SJSA1 (cell line): ENCODE measurements at regions not wholly inside any gene's neighbourhood (a gene's known extent, or its start where the extent isn't known, plus 50 kb on each side); places are given as distances from the start of the nearest gene placed in this dataset.
"Not testable (repeated sequence)": the region's sequence is repeated elsewhere in the genome, so short reads cannot be mapped to it uniquely, and the experiment has no call there.

Source experiments
- DNase-seq, 2 experiments: peaks; one replicate each; pipeline ENCODE4 v3.0.0-alpha.2; 2015 to 2020; ENCODE audit warnings: low spot score in 2 of 2, low read depth in 1 of 2
- H3K27ac ChIP-seq: fragments of 250-450 bp; sonication (Bioruptor Pico); 2 replicates; pipeline ENCODE4 v1.5.1; 2020; ENCODE audit warnings: mild to moderate bottlenecking, moderate library complexity
- H3K27me3 ChIP-seq: fragments of 250-450 bp; sonication (Bioruptor Pico); replicated peaks from 2 replicates; pipeline ENCODE4 v1.5.1; 2020; ENCODE audit warnings: mild to moderate bottlenecking, moderate library complexity
- H3K36me3 ChIP-seq: fragments of 250-450 bp; sonication (Bioruptor Pico); 2 replicates; pipeline ENCODE4 v1.5.1; 2020; ENCODE audit warnings: mild to moderate bottlenecking
- H3K4me1 ChIP-seq: fragments of 250-450 bp; sonication (Bioruptor Pico); replicated peaks from 2 replicates; pipeline ENCODE4 v1.6.1; 2021; ENCODE audit warnings: mild to moderate bottlenecking
- H3K4me3 ChIP-seq: fragments of 250-450 bp; sonication (Bioruptor Pico); 2 replicates; pipeline ENCODE4 v1.5.1; 2020; ENCODE audit warnings: mild to moderate bottlenecking
- H3K9me3 ChIP-seq: fragments of 250-450 bp; sonication (Bioruptor Pico); replicated peaks from 2 replicates; pipeline ENCODE4 v1.5.1; 2020; ENCODE audit warnings: mild to moderate bottlenecking

- not testable (repeated sequence) for H3K36me3 ChIP-seq, H3K27ac ChIP-seq, H3K9me3 ChIP-seq, DNase-seq, H3K27me3 ChIP-seq, H3K4me3 ChIP-seq, H3K4me1 ChIP-seq
These were observed 118.3 kb downstream of the LRRC37A3 start for GRCh38 chr17:64800987-64801386.

GRCh38 chr17:64800361-64800895, 118.8 kb downstream of the LRRC37A3 start:
- not testable (repeated sequence) for H3K9me3 ChIP-seq, H3K27me3 ChIP-seq, H3K27ac ChIP-seq, DNase-seq, H3K4me3 ChIP-seq, H3K4me1 ChIP-seq, H3K36me3 ChIP-seq

- not testable (repeated sequence) for DNase-seq, H3K4me3 ChIP-seq, H3K9me3 ChIP-seq, H3K27ac ChIP-seq, H3K27me3 ChIP-seq, H3K36me3 ChIP-seq, H3K4me1 ChIP-seq
These were observed 119.6 kb downstream of the LRRC37A3 start for GRCh38 chr17:64799543-64800188.

GRCh38 chr17:64798961-64799360, 120.3 kb downstream of the LRRC37A3 start:
- not testable (repeated sequence) for DNase-seq, H3K4me1 ChIP-seq, H3K27me3 ChIP-seq, H3K36me3 ChIP-seq, H3K27ac ChIP-seq, H3K4me3 ChIP-seq, H3K9me3 ChIP-seq

GRCh38 chr17:64798489-64798790, 120.8 kb downstream of the LRRC37A3 start:
- H3K36me3 ChIP-seq, H3K4me1 ChIP-seq, DNase-seq, H3K27ac ChIP-seq, H3K27me3 ChIP-seq, H3K9me3 ChIP-seq, H3K4me3 ChIP-seq: not testable (repeated sequence)

- not testable (repeated sequence) for H3K9me3 ChIP-seq, H3K36me3 ChIP-seq, H3K27me3 ChIP-seq, H3K27ac ChIP-seq, H3K4me3 ChIP-seq, H3K4me1 ChIP-seq
- peak in 1 of 2 experiments; percentile 50 for DNase-seq
These were observed 121.4 kb downstream of the LRRC37A3 start for GRCh38 chr17:64797746-64798488.

- H3K4me3 ChIP-seq, H3K9me3 ChIP-seq, H3K36me3 ChIP-seq, H3K27me3 ChIP-seq, H3K27ac ChIP-seq, H3K4me1 ChIP-seq, DNase-seq: not testable (repeated sequence)
These were observed 123.9 kb downstream of the LRRC37A3 start for GRCh38 chr17:64795342-64795741.

GRCh38 chr17:64794548-64795274, 124.6 kb downstream of the LRRC37A3 start:
- H3K4me1 ChIP-seq, H3K36me3 ChIP-seq, H3K27ac ChIP-seq, H3K27me3 ChIP-seq, H3K4me3 ChIP-seq, DNase-seq, H3K9me3 ChIP-seq: not testable (repeated sequence)

GRCh38 chr17:64794113-64794512, 125.2 kb downstream of the LRRC37A3 start:
- H3K27ac ChIP-seq, H3K27me3 ChIP-seq, H3K4me1 ChIP-seq, H3K36me3 ChIP-seq, H3K4me3 ChIP-seq, H3K9me3 ChIP-seq, DNase-seq: not testable (repeated sequence)

- not testable (repeated sequence) for H3K9me3 ChIP-seq, H3K27me3 ChIP-seq, H3K27ac ChIP-seq, H3K4me3 ChIP-seq, DNase-seq, H3K4me1 ChIP-seq, H3K36me3 ChIP-seq
These were observed 126.3 kb downstream of the LRRC37A3 start for GRCh38 chr17:64792793-64793575.

- H3K4me3 ChIP-seq, H3K9me3 ChIP-seq, DNase-seq, H3K27ac ChIP-seq, H3K36me3 ChIP-seq, H3K27me3 ChIP-seq, H3K4me1 ChIP-seq: not testable (repeated sequence)
These were observed 127.0 kb downstream of the LRRC37A3 start for GRCh38 chr17:64792276-64792675.

- DNase-seq, H3K36me3 ChIP-seq, H3K4me3 ChIP-seq, H3K4me1 ChIP-seq, H3K27me3 ChIP-seq, H3K27ac ChIP-seq, H3K9me3 ChIP-seq: not testable (repeated sequence)
These were observed 127.6 kb downstream of the LRRC37A3 start for GRCh38 chr17:64791691-64792090.

- H3K27ac ChIP-seq, H3K36me3 ChIP-seq, H3K4me3 ChIP-seq, DNase-seq, H3K27me3 ChIP-seq, H3K4me1 ChIP-seq, H3K9me3 ChIP-seq: not testable (repeated sequence)
These were observed 128.1 kb downstream of the LRRC37A3 start for GRCh38 chr17:64791226-64791625.

- H3K9me3 ChIP-seq, H3K4me1 ChIP-seq, DNase-seq, H3K4me3 ChIP-seq, H3K27me3 ChIP-seq, H3K36me3 ChIP-seq, H3K27ac ChIP-seq: not testable (repeated sequence)
These were observed 128.6 kb upstream of the SMURF2 start for GRCh38 chr17:64790690-64791089.
